HL-60 (cell line): ENCODE measurements at regions not wholly inside any gene's neighbourhood (a gene's known extent, or its start where the extent isn't known, plus 50 kb on each side); places are given as distances from the start of the nearest gene placed in this dataset.

ENCODE experiments used
- CTCF ChIP-seq: IDR thresholded peaks from one replicate; pipeline ENCODE4 v1.5.1; 2011; ENCODE audit warnings: low read length, control low read depth, inconsistent platforms; ENCODE audit not compliant: insufficient read depth
- GABPA ChIP-seq: IDR thresholded peaks from 2 replicates; pipeline ENCODE4 v1.6.1; 2012; ENCODE audit warnings: low read depth
- POLR2AphosphoS5 ChIP-seq: IDR thresholded peaks from 2 replicates; pipeline ENCODE4 v1.6.1; 2012; ENCODE audit warnings: low read depth
- TF ChIP-seq, protein P1 (sequence below): IDR thresholded peaks from 2 replicates; pipeline ENCODE4 v1.6.1; 2012; ENCODE audit warnings: low read depth; ENCODE audit not compliant: insufficient replicate concordance

GRCh38 chr4:106546370-106546769 is 177.8 kb upstream of the GIMD1 start:
- TF ChIP-seq CTCF (no peak), POLR2AphosphoS5 (no peak), GABPA (no peak)
- TF ChIP-seq, protein P1, sequence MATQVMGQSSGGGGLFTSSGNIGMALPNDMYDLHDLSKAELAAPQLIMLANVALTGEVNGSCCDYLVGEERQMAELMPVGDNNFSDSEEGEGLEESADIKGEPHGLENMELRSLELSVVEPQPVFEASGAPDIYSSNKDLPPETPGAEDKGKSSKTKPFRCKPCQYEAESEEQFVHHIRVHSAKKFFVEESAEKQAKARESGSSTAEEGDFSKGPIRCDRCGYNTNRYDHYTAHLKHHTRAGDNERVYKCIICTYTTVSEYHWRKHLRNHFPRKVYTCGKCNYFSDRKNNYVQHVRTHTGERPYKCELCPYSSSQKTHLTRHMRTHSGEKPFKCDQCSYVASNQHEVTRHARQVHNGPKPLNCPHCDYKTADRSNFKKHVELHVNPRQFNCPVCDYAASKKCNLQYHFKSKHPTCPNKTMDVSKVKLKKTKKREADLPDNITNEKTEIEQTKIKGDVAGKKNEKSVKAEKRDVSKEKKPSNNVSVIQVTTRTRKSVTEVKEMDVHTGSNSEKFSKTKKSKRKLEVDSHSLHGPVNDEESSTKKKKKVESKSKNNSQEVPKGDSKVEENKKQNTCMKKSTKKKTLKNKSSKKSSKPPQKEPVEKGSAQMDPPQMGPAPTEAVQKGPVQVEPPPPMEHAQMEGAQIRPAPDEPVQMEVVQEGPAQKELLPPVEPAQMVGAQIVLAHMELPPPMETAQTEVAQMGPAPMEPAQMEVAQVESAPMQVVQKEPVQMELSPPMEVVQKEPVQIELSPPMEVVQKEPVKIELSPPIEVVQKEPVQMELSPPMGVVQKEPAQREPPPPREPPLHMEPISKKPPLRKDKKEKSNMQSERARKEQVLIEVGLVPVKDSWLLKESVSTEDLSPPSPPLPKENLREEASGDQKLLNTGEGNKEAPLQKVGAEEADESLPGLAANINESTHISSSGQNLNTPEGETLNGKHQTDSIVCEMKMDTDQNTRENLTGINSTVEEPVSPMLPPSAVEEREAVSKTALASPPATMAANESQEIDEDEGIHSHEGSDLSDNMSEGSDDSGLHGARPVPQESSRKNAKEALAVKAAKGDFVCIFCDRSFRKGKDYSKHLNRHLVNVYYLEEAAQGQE: no peak
